GM19463 (cell line): ENCODE measurements at regions not wholly inside any gene's neighbourhood (a gene's known extent, or its start where the extent isn't known, plus 50 kb on each side); places are given as distances from the start of the nearest gene placed in this dataset.

Experiments
- ATAC-seq: cut with Tn5 transposase; IDR thresholded peaks from one replicate; pipeline ENCODE4 v1.9.1; 2021; ENCODE audit warnings: mild to moderate bottlenecking, moderate library complexity; ENCODE audit not compliant: unreplicated experiment

- ATAC-seq: no peak
Measured at GRCh38 chr4:34619531-34620162, 1624.7 kb downstream of the ARAP2 start.

GRCh38 chr4:34628471-34628870 is 1615.8 kb downstream of the ARAP2 start:
- no peak for ATAC-seq

GRCh38 chr4:34629451-34629850 is 1614.9 kb downstream of the ARAP2 start:
- no peak for ATAC-seq

GRCh38 chr4:34633241-34633640 is 1611.1 kb downstream of the ARAP2 start:
- no peak for ATAC-seq

GRCh38 chr4:34636623-34637022 is 1607.7 kb downstream of the ARAP2 start:
- ATAC-seq: no peak

- ATAC-seq: no peak
Measured at GRCh38 chr4:34643476-34643875, 1600.8 kb downstream of the ARAP2 start.

- no peak for ATAC-seq
Measured at GRCh38 chr4:34644579-34645115, 1599.7 kb downstream of the ARAP2 start.

- ATAC-seq: no peak
Measured at GRCh38 chr4:34649716-34650115, 1594.6 kb downstream of the ARAP2 start.

- no peak for ATAC-seq
Measured at GRCh38 chr4:34664051-34664450, 1580.3 kb downstream of the ARAP2 start.

GRCh38 chr4:34676400-34676799 is 1567.9 kb downstream of the ARAP2 start:
- ATAC-seq: no peak

GRCh38 chr4:34678431-34678830 is 1565.9 kb downstream of the ARAP2 start:
- no peak for ATAC-seq

GRCh38 chr4:34679228-34679627 is 1565.1 kb downstream of the ARAP2 start:
- no peak for ATAC-seq

- ATAC-seq: no peak
Measured at GRCh38 chr4:34709564-34709963, 1534.8 kb downstream of the ARAP2 start.

- ATAC-seq: no peak
Measured at GRCh38 chr4:34718576-34719245, 1525.6 kb downstream of the ARAP2 start.

- ATAC-seq: peak; percentile 48
Measured at GRCh38 chr4:34720571-34720970, 1523.7 kb downstream of the ARAP2 start.

- ATAC-seq: no peak
Measured at GRCh38 chr4:34721835-34722234, 1522.5 kb downstream of the ARAP2 start.

GRCh38 chr4:34723605-34724004 is 1520.7 kb downstream of the ARAP2 start:
- ATAC-seq: no peak

- ATAC-seq: no peak
Measured at GRCh38 chr4:34724491-34724890, 1519.8 kb downstream of the ARAP2 start.

- no peak for ATAC-seq
Measured at GRCh38 chr4:34731070-34731469, 1513.2 kb downstream of the ARAP2 start.

GRCh38 chr4:34732176-34732950 is 1512.0 kb downstream of the ARAP2 start:
- no peak for ATAC-seq

- no peak for ATAC-seq
Measured at GRCh38 chr4:34733185-34733941, 1511.0 kb downstream of the ARAP2 start.
